K562 (cell line): ENCODE measurements at regions not wholly inside any gene's neighbourhood (a gene's known extent, or its start where the extent isn't known, plus 50 kb on each side); places are given as distances from the start of the nearest gene placed in this dataset.

Experiments
- ATAC-seq: fragments of 200-7000 bp; cut with Tn5 transposase; 3 replicates; pipeline ENCODE4 v1.9.1; 2020; ENCODE audit warnings: moderate library complexity
- BruUV-seq: library from RNA; stranded (reverse); fragments of 400-500 nt; replicated peaks from 2 replicates; lab custom pipeline; 2021; lab: Mats Ljungman, UMichigan
- CTCF ChIA-PET: fragments of 300-600 bp; formaldehyde crosslinking; extraction: SDS; loops from one replicate; lab custom pipeline; 2021; ENCODE audit warnings: low intra/inter-chr PET ratio; lab: Yijun Ruan, JAX
- POLR2A ChIA-PET: fragments of 300-600, 350-650 bp; sonication (Branson Sonifier 250); formaldehyde crosslinking; extraction: SDS; loops from one replicate; lab custom pipeline; 2021; ENCODE audit warnings: antibody characterized with exemption, inconsistent platforms; lab: Yijun Ruan, JAX
- DNase-seq, 4 experiments: peaks; one replicate each; pipeline versions ENCODE4 v3.0.0 to v3.0.0-alpha.2; 2011 to 2018; ENCODE audit warnings: low spot score in 3 of 4, mixed read lengths in 3 of 4; ENCODE audit errors: extremely low read depth in 1 of 4
- FAIRE-seq: peaks from 2 replicates; lab custom pipeline; 2011; peaks lifted over from hg19 to GRCh38; lab: Jason Lieb, UNC
- H2AFZ ChIP-seq: 2 replicates; pipeline ENCODE4 v1.6.0; 2011; ENCODE audit warnings: low read depth, low read length, control low read depth, inconsistent platforms
- H3K27ac ChIP-seq: fragments of 200-600 bp; 3 replicates; pipeline ENCODE4 v1.8.0; 2011; ENCODE audit warnings: low read depth, mild to moderate bottlenecking, control low read depth, inconsistent platforms, low read length, moderate library complexity, mixed read lengths; ENCODE audit errors: extremely low read depth
- H3K27me3 ChIP-seq, 2 experiments: fragments of 300-600 bp in 1 of 2; 2 replicates in 1 of 2; 3 replicates in 1 of 2; pipeline versions ENCODE4 v1.6.0 to v1.8.0; 2011; ENCODE audit warnings: inconsistent platforms in 2 of 2, low read length in 2 of 2, mild to moderate bottlenecking in 1 of 2, mixed read lengths in 1 of 2, moderate library complexity in 1 of 2; ENCODE audit not compliant: control insufficient read depth in 2 of 2, insufficient read depth in 2 of 2
- H3K36me3 ChIP-seq: fragments of 300-600 bp; 3 replicates; pipeline ENCODE4 v1.8.0; 2011; ENCODE audit warnings: mild to moderate bottlenecking, low read length, inconsistent platforms; ENCODE audit not compliant: control insufficient read depth, insufficient read depth
- H3K4me1 ChIP-seq, 2 experiments: fragments of 200-600 bp in 1 of 2; replicated peaks in 1 of 2; 2 replicates in 1 of 2; 3 replicates in 1 of 2; pipeline versions ENCODE4 v1.5.1 to v1.8.0; 2011; ENCODE audit warnings: inconsistent platforms in 2 of 2, low read length in 2 of 2, mild to moderate bottlenecking in 1 of 2, mixed read lengths in 1 of 2, moderate library complexity in 1 of 2; ENCODE audit not compliant: control insufficient read depth in 2 of 2, insufficient read depth in 2 of 2
- H3K4me2 ChIP-seq: 2 replicates; pipeline ENCODE4 v1.6.1; 2011; ENCODE audit warnings: low read length, control low read depth, inconsistent platforms, mixed read lengths; ENCODE audit not compliant: insufficient read depth
- H3K4me3 ChIP-seq: fragments of 200-600 bp; sonication (generic), shearing (Covaris generic); 2 replicates; pipeline ENCODE4 v1.5.1; 2016; ENCODE audit warnings: control low read depth, inconsistent platforms
- H3K79me2 ChIP-seq: fragments of 200-600 bp; 3 replicates; pipeline ENCODE4 v1.8.0; 2011; ENCODE audit warnings: low read length, inconsistent platforms; ENCODE audit not compliant: control insufficient read depth, insufficient read depth
- H3K9ac ChIP-seq, 2 experiments: 2 replicates each; pipeline versions ENCODE4 v1.6.0 to v1.6.1; 2011; ENCODE audit warnings: low read depth in 2 of 2, low read length in 2 of 2, control low read depth in 1 of 2, inconsistent platforms in 1 of 2, mild to moderate bottlenecking in 1 of 2, mixed read lengths in 1 of 2; ENCODE audit not compliant: insufficient read depth in 1 of 2
- H3K9me1 ChIP-seq: one replicate; pipeline ENCODE4 v1.6.0; 2011; ENCODE audit warnings: inconsistent platforms, mild to moderate bottlenecking, low read length, moderate library complexity; ENCODE audit not compliant: control insufficient read depth, insufficient read depth
- H3K9me3 ChIP-seq: replicated peaks from 2 replicates; pipeline ENCODE4 v1.5.1; 2011; ENCODE audit warnings: low read depth, low read length, inconsistent platforms; ENCODE audit not compliant: control insufficient read depth, insufficient read depth
- H4K20me1 ChIP-seq: replicated peaks from 2 replicates; pipeline ENCODE4 v1.6.1; 2011; ENCODE audit warnings: low read length, inconsistent platforms, mixed read lengths; ENCODE audit not compliant: control insufficient read depth, insufficient read depth
- ASH1L ChIP-seq: fragments of 450-650 bp; IDR thresholded peaks from 2 replicates; pipeline ENCODE4 v1.6.1; 2018; ENCODE audit warnings: borderline replicate concordance, mild to moderate bottlenecking, low read depth; ENCODE audit not compliant: partially characterized antibody
- BHLHE40 ChIP-seq: IDR thresholded peaks from 2 replicates; pipeline ENCODE4 v1.6.1; 2011; ENCODE audit warnings: low read length, improper control_type of control experiment
- DDX20 ChIP-seq: fragments of 450-650 bp; IDR thresholded peaks from 2 replicates; pipeline ENCODE4 v1.6.1; 2016; ENCODE audit warnings: missing genetic modification characterization, low read depth, mild to moderate bottlenecking, missing compliant biosample characterization, moderate library complexity
- IRF1 ChIP-seq: sonication (generic); formaldehyde crosslinking; IDR thresholded peaks from 2 replicates; pipeline ENCODE4 v1.8.0; 2022; ENCODE audit warnings: missing genetic modification reagents, mild to moderate bottlenecking, borderline replicate concordance
- PTRF ChIP-seq: fragments of 450-650 bp; IDR thresholded peaks from 2 replicates; pipeline ENCODE4 v1.6.1; 2016; ENCODE audit warnings: mild to moderate bottlenecking, missing genetic modification characterization, missing compliant biosample characterization
- TEAD1 ChIP-seq, 2 experiments: fragments of 450-650 bp in 1 of 2; sonication (generic) in 1 of 2; formaldehyde crosslinking; IDR thresholded peaks; 2 replicates each; pipeline versions ENCODE4 v1.4.0 to v1.8.0; 2020 to 2022; ENCODE audit warnings: mild to moderate bottlenecking in 2 of 2, missing genetic modification reagents in 1 of 2
- TRIM28 ChIP-seq: fragments of 450-650 bp; IDR thresholded peaks from 2 replicates; pipeline ENCODE4 v1.6.1; 2017
- ZBTB9 ChIP-seq: fragments of 450-650 bp; formaldehyde crosslinking; IDR thresholded peaks from 2 replicates; pipeline ENCODE4 v1.4.0; 2020; ENCODE audit warnings: mild to moderate bottlenecking, moderate library complexity
- ZNF12 ChIP-seq: sonication (generic); formaldehyde crosslinking; IDR thresholded peaks from 2 replicates; pipeline ENCODE4 v1.4.0; 2020; ENCODE audit warnings: mild to moderate bottlenecking, missing genetic modification reagents
- ZNF146 ChIP-seq: IDR thresholded peaks from one replicate; pipeline ENCODE4 v1.6.1; 2018; ENCODE audit warnings: missing compliant biosample characterization; ENCODE audit not compliant: unreplicated experiment
- ZNF511 ChIP-seq: sonication (generic); formaldehyde crosslinking; IDR thresholded peaks from 2 replicates; pipeline ENCODE4 v1.8.0; 2022; ENCODE audit warnings: mild to moderate bottlenecking, missing genetic modification reagents
- WGBS: fragments of 100-300 bp; shearing (Covaris generic); methylation state at CpG from one replicate; pipeline ENCODE4 v1.1.6; 2016; ENCODE audit warnings: low coverage, mixed read lengths; ENCODE audit not compliant: insufficient coverage; ENCODE audit errors: missing lambda C conversion rate; 5-methylcytosine and 5-hydroxymethylcytosine counted together
- in situ Hi-C: fragments of 300-500 bp; cut with MboI; formaldehyde crosslinking; loops from 4 replicates; pipeline ENCODE4 v1.15.0; 2018; ENCODE audit warnings: inconsistent platforms, mixed read lengths
- intact Hi-C: fragments of 100-400 bp; cut with micrococcal nuclease; formaldehyde crosslinking; loops from 2 replicates; pipeline ENCODE4 v1.14.2; 2022
- TF ChIP-seq, protein P1 (sequence below): fragments of 450-650 bp; IDR thresholded peaks from 2 replicates; pipeline ENCODE4 v1.6.1; 2016; ENCODE audit warnings: borderline replicate concordance
- TF ChIP-seq, protein P2 (sequence below), 2 experiments: IDR thresholded peaks; 2 replicates each; pipeline ENCODE4 v1.6.1; 2012; ENCODE audit warnings: improper control_type of control experiment in 2 of 2, low read depth in 2 of 2, low read length in 2 of 2, borderline replicate concordance in 1 of 2

DNA sequence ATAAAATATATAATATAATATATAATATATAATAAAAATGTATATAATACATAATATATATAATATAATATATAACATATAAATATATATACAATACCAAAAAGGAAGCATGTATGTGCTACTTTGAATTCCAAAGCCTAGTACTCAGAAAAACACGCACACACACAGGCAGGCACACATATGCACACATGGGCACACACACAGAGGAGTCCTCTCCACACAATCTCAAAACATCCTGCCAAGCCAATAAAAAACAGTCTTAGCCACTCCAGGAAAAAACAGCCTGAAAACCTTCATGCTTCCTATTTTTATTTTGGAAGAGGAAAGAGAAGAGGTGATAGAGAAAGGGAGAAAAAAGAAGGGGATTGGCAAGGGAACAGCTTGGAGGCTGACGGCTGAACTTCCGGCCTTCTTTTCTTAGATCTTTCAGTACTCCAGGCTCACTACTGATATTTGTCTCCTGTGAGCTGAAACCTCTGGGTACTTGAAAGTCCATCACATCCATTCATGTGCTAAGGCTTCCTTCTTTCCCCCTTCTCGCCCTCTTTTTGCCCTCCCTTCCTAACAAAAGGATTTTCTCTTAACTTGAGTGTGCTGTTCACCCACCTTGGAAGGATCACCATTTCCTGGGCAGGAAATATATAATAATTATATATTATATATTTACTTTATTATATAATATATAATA is 394.2 kb downstream of the NUAK1 start (continued):
- TF ChIP-seq, protein P1, sequence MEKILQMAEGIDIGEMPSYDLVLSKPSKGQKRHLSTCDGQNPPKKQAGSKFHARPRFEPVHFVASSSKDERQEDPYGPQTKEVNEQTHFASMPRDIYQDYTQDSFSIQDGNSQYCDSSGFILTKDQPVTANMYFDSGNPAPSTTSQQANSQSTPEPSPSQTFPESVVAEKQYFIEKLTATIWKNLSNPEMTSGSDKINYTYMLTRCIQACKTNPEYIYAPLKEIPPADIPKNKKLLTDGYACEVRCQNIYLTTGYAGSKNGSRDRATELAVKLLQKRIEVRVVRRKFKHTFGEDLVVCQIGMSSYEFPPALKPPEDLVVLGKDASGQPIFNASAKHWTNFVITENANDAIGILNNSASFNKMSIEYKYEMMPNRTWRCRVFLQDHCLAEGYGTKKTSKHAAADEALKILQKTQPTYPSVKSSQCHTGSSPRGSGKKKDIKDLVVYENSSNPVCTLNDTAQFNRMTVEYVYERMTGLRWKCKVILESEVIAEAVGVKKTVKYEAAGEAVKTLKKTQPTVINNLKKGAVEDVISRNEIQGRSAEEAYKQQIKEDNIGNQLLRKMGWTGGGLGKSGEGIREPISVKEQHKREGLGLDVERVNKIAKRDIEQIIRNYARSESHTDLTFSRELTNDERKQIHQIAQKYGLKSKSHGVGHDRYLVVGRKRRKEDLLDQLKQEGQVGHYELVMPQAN, result no peak
- no peak for TF ChIP-seq TEAD1 (CRISPR knock-in tag; IDR thresholded peaks at IDR 0.05)
- no peak for TF ChIP-seq BHLHE40
- TF ChIP-seq, protein P2, sequence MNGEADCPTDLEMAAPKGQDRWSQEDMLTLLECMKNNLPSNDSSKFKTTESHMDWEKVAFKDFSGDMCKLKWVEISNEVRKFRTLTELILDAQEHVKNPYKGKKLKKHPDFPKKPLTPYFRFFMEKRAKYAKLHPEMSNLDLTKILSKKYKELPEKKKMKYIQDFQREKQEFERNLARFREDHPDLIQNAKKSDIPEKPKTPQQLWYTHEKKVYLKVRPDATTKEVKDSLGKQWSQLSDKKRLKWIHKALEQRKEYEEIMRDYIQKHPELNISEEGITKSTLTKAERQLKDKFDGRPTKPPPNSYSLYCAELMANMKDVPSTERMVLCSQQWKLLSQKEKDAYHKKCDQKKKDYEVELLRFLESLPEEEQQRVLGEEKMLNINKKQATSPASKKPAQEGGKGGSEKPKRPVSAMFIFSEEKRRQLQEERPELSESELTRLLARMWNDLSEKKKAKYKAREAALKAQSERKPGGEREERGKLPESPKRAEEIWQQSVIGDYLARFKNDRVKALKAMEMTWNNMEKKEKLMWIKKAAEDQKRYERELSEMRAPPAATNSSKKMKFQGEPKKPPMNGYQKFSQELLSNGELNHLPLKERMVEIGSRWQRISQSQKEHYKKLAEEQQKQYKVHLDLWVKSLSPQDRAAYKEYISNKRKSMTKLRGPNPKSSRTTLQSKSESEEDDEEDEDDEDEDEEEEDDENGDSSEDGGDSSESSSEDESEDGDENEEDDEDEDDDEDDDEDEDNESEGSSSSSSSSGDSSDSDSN (IDR thresholded peaks at IDR 0.05; ENCODE audit: borderline replicate concordance in 1 of 2, low read depth in 2 of 2, low read length in 2 of 2), result no peak
- no peak for TF ChIP-seq PTRF (tag)

- DNase-seq (no peak), FAIRE-seq (no peak), ATAC-seq (no peak)
- Histone ChIP-seq H3K79me2 (no peaks in the 10 kb centered on the region), H3K36me3 (no peaks in the 10 kb centered on the region), H3K9me1 (no peaks in the 10 kb centered on the region), H3K9me3 (no peaks in the 10 kb centered on the region), H3K4me1 (no peaks in the 10 kb centered on the region), H2AFZ (no peak overlapping the region), H3K27ac (no peak overlapping the region), H3K4me2 (no peak overlapping the region), H3K9ac (no peak overlapping the region), H3K27me3 (peaks cover 0 to 5% of the 10 kb centered on the region in 2 experiments; a peak in 2 of 5 replicates), H4K20me1 (no peaks in the 10 kb centered on the region), H3K4me3 (no peak overlapping the region)
- intact Hi-C loops, result no loop called here
- in situ Hi-C loops, result no loop called here
- ChIA-PET POLR2A (interaction anchor here (0.7 to 1.7 kb wide), 3 partner anchors 10 to 62 kb away, joined by 3 read pairs; no protein-coding TSS in a partner anchor), CTCF (no interaction called here)
- WGBS, result 0% methylated on average over 4 of the region's 4 CpGs
- no TSS peak for BruUV-seq
- TF ChIP-seq ZBTB9 (CRISPR knock-in tag) (no peak), ASH1L (no peak), TRIM28 (no peak), IRF1 (CRISPR knock-in tag) (no peak), ZNF12 (CRISPR knock-in tag) (no peak), ZNF146 (no peak), DDX20 (tag) (no peak), ZNF511 (CRISPR knock-in tag) (no peak)
Observed at GRCh38 chr12:105745811-105746210, 392.9 kb downstream of the NUAK1 start.
